GM12878 (cell line): ENCODE measurements at regions not wholly inside any gene's neighbourhood (a gene's known extent, or its start where the extent isn't known, plus 50 kb on each side); places are given as distances from the start of the nearest gene placed in this dataset.

Experiments
- BHLHE40 ChIP-seq, 2 experiments: fragments of 450-650 bp in 1 of 2; IDR thresholded peaks; 2 replicates each; pipeline ENCODE4 v1.6.1; 2011 to 2017; ENCODE audit warnings: low read depth in 2 of 2, borderline replicate concordance in 1 of 2, improper control_type of control experiment in 1 of 2, low read length in 1 of 2, mild to moderate bottlenecking in 1 of 2
- CBX3 ChIP-seq: fragments of 200-600 bp; sonication (generic); IDR thresholded peaks from 2 replicates; pipeline ENCODE4 v1.6.1; 2016; ENCODE audit warnings: low read depth, borderline replicate concordance
- CHD1 ChIP-seq: IDR thresholded peaks from 2 replicates; pipeline ENCODE4 v1.6.1; 2012; ENCODE audit warnings: low read depth, low read length, improper control_type of control experiment
- FOXM1 ChIP-seq: IDR thresholded peaks from 2 replicates; pipeline ENCODE4 v1.6.1; 2012; ENCODE audit warnings: low read depth, mild to moderate bottlenecking, inconsistent platforms, low read length, moderate library complexity
- HDAC2 ChIP-seq: fragments of 200-600 bp; sonication (generic); IDR thresholded peaks from 2 replicates; pipeline ENCODE4 v1.6.1; 2017
- KAT2A ChIP-seq: conservative IDR thresholded peaks from 2 replicates; pipeline ENCODE4 v1.6.1; 2011; ENCODE audit warnings: low read depth, low read length; ENCODE audit not compliant: control insufficient read depth
- NFYB ChIP-seq: IDR thresholded peaks from 2 replicates; pipeline ENCODE4 v1.6.1; 2011; ENCODE audit warnings: low read depth, mild to moderate bottlenecking, low read length, improper control_type of control experiment, moderate library complexity; ENCODE audit not compliant: insufficient read depth
- RAD21 ChIP-seq: IDR thresholded peaks from 2 replicates; pipeline ENCODE4 v1.6.1; 2011; ENCODE audit warnings: mild to moderate bottlenecking, low read depth, low read length, moderate library complexity; ENCODE audit not compliant: insufficient read depth
- TBL1XR1 ChIP-seq: IDR thresholded peaks from 2 replicates; pipeline ENCODE4 v1.6.1; 2012; ENCODE audit warnings: low read depth, low read length, improper control_type of control experiment
- ZNF207 ChIP-seq: fragments of 450-650 bp; IDR thresholded peaks from 2 replicates; pipeline ENCODE4 v1.6.1; 2014; ENCODE audit warnings: antibody characterized with exemption, mild to moderate bottlenecking, borderline replicate concordance
- ZNF622 ChIP-seq: fragments of 450-650 bp; IDR thresholded peaks from 2 replicates; pipeline ENCODE4 v1.6.1; 2017; ENCODE audit warnings: mild to moderate bottlenecking, inconsistent platforms
- ZSCAN29 ChIP-seq: fragments of 450-650 bp; IDR thresholded peaks from 2 replicates; pipeline ENCODE4 v1.6.1; 2017; ENCODE audit warnings: mild to moderate bottlenecking, moderate library complexity
- TF ChIP-seq, protein P1 (sequence below): IDR thresholded peaks from 2 replicates; pipeline ENCODE4 v1.6.1; 2011; ENCODE audit warnings: mild to moderate bottlenecking, low read depth, low read length, moderate library complexity; ENCODE audit not compliant: insufficient replicate concordance
- TF ChIP-seq, protein P2 (sequence below): IDR thresholded peaks from 2 replicates; pipeline ENCODE4 v1.6.1; 2011; ENCODE audit warnings: borderline replicate concordance, low read depth, mild to moderate bottlenecking, moderate library complexity, mixed read lengths, low read length; ENCODE audit not compliant: insufficient read depth; ENCODE audit errors: extremely low read length
- TF ChIP-seq, protein P3 (sequence below): IDR thresholded peaks from 2 replicates; pipeline ENCODE4 v1.6.1; 2012; ENCODE audit warnings: improper control_type of control experiment, low read depth, low read length; ENCODE audit not compliant: insufficient replicate concordance
- TF ChIP-seq, protein P4 (sequence below): IDR thresholded peaks from 2 replicates; pipeline ENCODE4 v1.6.1; 2011; ENCODE audit warnings: borderline replicate concordance, low read depth, mild to moderate bottlenecking, moderate library complexity, low read length; ENCODE audit not compliant: insufficient read depth, poor library complexity, severe bottlenecking
- TF ChIP-seq, protein P5 (sequence below): fragments of 450-650 bp; IDR thresholded peaks from 2 replicates; pipeline ENCODE4 v1.6.1; 2017; ENCODE audit warnings: mild to moderate bottlenecking, low read depth, inconsistent platforms; ENCODE audit not compliant: poor library complexity, severe bottlenecking

DNA sequence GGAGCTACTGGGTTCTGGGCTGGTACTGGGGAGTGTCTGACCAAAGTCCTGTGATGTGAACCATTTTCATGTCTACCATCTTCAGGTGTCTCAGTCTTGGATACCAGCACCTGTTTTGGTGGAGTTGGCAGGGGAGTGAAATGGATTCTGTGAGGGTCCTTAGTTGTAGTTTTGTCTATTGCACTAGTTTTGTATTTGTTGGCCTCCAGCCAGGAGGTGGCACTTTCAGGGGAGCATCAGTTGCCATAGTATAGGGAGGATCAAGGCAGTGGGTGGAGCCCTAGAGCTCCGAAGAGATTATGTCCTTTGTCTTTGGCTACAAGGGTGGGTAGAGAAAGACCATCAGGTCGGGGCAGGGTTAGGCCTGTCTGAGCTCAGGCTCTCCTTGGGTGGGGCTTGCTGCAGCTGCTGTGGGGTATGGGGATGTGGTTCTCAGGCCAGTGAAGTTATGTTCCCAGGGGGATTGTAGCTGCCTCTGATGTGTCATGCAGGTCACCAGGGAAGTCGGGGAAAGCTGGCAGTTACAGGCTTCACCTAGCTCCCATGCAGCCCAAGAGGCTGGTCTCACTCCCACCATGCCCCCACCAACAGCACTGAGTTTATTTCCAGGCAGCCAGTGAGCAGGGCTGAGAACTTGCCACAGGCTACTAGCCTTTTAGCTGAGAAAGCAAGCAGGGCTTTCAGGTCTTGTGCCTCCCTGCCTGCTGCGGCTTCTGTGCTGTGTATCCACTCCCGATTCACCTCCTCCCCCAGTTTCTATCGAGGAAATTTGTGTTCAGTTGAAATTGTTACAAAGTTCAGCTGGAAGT, 153.1 kb downstream of the ZNF365 start (continued):
- TF ChIP-seq CHD1 (no peak), NFYB (no peak), HDAC2 (no peak), FOXM1 (no peak), ZSCAN29 (no peak), ZNF207 (no peak), CBX3 (no peak), RAD21 (no peak), ZNF622 (no peak), BHLHE40 (IDR thresholded peaks at IDR 0.05; ENCODE audit: borderline replicate concordance in 1 of 2, low read depth in 2 of 2, low read length in 1 of 2) (peak in 1 of 2 experiments; percentile 79; a peak in 2 of 4 replicates), TBL1XR1 (0 out of 2 replicates have a peak, but pooled peaks have one; percentile 26), KAT2A (no peak)
- TF ChIP-seq, protein P1, sequence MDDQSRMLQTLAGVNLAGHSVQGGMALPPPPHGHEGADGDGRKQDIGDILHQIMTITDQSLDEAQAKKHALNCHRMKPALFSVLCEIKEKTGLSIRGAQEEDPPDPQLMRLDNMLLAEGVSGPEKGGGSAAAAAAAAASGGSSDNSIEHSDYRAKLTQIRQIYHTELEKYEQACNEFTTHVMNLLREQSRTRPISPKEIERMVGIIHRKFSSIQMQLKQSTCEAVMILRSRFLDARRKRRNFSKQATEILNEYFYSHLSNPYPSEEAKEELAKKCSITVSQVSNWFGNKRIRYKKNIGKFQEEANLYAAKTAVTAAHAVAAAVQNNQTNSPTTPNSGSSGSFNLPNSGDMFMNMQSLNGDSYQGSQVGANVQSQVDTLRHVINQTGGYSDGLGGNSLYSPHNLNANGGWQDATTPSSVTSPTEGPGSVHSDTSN = no peak
- TF ChIP-seq, protein P2, sequence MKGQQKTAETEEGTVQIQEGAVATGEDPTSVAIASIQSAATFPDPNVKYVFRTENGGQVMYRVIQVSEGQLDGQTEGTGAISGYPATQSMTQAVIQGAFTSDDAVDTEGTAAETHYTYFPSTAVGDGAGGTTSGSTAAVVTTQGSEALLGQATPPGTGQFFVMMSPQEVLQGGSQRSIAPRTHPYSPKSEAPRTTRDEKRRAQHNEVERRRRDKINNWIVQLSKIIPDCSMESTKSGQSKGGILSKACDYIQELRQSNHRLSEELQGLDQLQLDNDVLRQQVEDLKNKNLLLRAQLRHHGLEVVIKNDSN = no peak
- TF ChIP-seq, protein P3, sequence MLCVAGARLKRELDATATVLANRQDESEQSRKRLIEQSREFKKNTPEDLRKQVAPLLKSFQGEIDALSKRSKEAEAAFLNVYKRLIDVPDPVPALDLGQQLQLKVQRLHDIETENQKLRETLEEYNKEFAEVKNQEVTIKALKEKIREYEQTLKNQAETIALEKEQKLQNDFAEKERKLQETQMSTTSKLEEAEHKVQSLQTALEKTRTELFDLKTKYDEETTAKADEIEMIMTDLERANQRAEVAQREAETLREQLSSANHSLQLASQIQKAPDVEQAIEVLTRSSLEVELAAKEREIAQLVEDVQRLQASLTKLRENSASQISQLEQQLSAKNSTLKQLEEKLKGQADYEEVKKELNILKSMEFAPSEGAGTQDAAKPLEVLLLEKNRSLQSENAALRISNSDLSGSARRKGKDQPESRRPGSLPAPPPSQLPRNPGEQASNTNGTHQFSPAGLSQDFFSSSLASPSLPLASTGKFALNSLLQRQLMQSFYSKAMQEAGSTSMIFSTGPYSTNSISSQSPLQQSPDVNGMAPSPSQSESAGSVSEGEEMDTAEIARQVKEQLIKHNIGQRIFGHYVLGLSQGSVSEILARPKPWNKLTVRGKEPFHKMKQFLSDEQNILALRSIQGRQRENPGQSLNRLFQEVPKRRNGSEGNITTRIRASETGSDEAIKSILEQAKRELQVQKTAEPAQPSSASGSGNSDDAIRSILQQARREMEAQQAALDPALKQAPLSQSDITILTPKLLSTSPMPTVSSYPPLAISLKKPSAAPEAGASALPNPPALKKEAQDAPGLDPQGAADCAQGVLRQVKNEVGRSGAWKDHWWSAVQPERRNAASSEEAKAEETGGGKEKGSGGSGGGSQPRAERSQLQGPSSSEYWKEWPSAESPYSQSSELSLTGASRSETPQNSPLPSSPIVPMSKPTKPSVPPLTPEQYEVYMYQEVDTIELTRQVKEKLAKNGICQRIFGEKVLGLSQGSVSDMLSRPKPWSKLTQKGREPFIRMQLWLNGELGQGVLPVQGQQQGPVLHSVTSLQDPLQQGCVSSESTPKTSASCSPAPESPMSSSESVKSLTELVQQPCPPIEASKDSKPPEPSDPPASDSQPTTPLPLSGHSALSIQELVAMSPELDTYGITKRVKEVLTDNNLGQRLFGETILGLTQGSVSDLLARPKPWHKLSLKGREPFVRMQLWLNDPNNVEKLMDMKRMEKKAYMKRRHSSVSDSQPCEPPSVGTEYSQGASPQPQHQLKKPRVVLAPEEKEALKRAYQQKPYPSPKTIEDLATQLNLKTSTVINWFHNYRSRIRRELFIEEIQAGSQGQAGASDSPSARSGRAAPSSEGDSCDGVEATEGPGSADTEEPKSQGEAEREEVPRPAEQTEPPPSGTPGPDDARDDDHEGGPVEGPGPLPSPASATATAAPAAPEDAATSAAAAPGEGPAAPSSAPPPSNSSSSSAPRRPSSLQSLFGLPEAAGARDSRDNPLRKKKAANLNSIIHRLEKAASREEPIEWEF = peak; percentile 86
- TF ChIP-seq, protein P4, sequence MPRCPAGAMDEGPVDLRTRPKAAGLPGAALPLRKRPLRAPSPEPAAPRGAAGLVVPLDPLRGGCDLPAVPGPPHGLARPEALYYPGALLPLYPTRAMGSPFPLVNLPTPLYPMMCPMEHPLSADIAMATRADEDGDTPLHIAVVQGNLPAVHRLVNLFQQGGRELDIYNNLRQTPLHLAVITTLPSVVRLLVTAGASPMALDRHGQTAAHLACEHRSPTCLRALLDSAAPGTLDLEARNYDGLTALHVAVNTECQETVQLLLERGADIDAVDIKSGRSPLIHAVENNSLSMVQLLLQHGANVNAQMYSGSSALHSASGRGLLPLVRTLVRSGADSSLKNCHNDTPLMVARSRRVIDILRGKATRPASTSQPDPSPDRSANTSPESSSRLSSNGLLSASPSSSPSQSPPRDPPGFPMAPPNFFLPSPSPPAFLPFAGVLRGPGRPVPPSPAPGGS = peak; percentile 97
- TF ChIP-seq, protein P5, sequence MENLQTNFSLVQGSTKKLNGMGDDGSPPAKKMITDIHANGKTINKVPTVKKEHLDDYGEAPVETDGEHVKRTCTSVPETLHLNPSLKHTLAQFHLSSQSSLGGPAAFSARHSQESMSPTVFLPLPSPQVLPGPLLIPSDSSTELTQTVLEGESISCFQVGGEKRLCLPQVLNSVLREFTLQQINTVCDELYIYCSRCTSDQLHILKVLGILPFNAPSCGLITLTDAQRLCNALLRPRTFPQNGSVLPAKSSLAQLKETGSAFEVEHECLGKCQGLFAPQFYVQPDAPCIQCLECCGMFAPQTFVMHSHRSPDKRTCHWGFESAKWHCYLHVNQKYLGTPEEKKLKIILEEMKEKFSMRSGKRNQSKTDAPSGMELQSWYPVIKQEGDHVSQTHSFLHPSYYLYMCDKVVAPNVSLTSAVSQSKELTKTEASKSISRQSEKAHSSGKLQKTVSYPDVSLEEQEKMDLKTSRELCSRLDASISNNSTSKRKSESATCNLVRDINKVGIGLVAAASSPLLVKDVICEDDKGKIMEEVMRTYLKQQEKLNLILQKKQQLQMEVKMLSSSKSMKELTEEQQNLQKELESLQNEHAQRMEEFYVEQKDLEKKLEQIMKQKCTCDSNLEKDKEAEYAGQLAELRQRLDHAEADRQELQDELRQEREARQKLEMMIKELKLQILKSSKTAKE = peak; percentile 55
